ENCODE measurements at regions not wholly inside any gene's neighbourhood (a gene's known extent, or its start where the extent isn't known, plus 50 kb on each side); places are given as distances from the start of the nearest gene placed in this dataset.
"Not testable (repeated sequence)": the region's sequence is repeated elsewhere in the genome, so short reads cannot be mapped to it uniquely, and the experiment has no call there.

- TF ChIP-seq ZNF532 (CRISPR knock-in tag; IDR thresholded peaks at IDR 0.05; ENCODE audit: borderline replicate concordance): no peak
- TF ChIP-seq NFE2L1 (CRISPR knock-in tag; IDR thresholded peaks at IDR 0.05): no peak
Observed at GRCh38 chr4:147246096-147246495, 234.8 kb upstream of the EDNRA start (continued).

GRCh38 chr4:147246528-147246927 is 234.4 kb upstream of the EDNRA start:
- H3K27ac Mint-ChIP-seq; H3K27me3 Mint-ChIP-seq (ENCODE audit: low read depth); H3K36me3 Mint-ChIP-seq; DNase-seq (ENCODE audit: low spot score); H3K4me1 Mint-ChIP-seq; CTCF ChIA-PET; H3K4me3 Mint-ChIP-seq; ATAC-seq: not testable (repeated sequence)
- POLR2A ChIA-PET: interaction anchor here (0.6 kb wide), 1 partner anchor 638 kb away, joined by 3 read pairs; no protein-coding TSS in a partner anchor
- H3K9me3 Mint-ChIP-seq: peaks cover 11% of the 10 kb centered on the region

GRCh38 chr4:147247579-147247978 is 233.3 kb upstream of the EDNRA start:
- Mint-ChIP-seq H3K36me3 (no peaks in the 10 kb centered on the region), H3K4me1 (peaks cover 6% of the 10 kb centered on the region), H3K4me3 (no peak overlapping the region), H3K27me3 (ENCODE audit: low read depth) (no peaks in the 10 kb centered on the region), H3K9me3 (peaks cover 17% of the 10 kb centered on the region), H3K27ac (no peak overlapping the region)
- DNase-seq (ENCODE audit: low spot score) (no peak), ATAC-seq (no peak)
- ChIA-PET CTCF (no interaction called here), POLR2A (no interaction called here)
- TF ChIP-seq ATF6 (CRISPR knock-in tag; IDR thresholded peaks at IDR 0.05) (no peak), MAX (CRISPR knock-in tag; IDR thresholded peaks at IDR 0.05) (no peak), ZNF512 (CRISPR knock-in tag; IDR thresholded peaks at IDR 0.05; ENCODE audit: borderline replicate concordance) (no peak), NR1H2 (CRISPR knock-in tag; IDR thresholded peaks at IDR 0.05) (no peak), TEAD1 (CRISPR knock-in tag; IDR thresholded peaks at IDR 0.05) (no peak), FOXJ3 (CRISPR knock-in tag; IDR thresholded peaks at IDR 0.05; ENCODE audit: borderline replicate concordance) (no peak), SP1 (CRISPR knock-in tag; conservative IDR thresholded peaks at IDR 0.05) (no peak), AFF4 (CRISPR knock-in tag; IDR thresholded peaks at IDR 0.05; ENCODE audit: borderline replicate concordance) (no peak), NFE2L1 (CRISPR knock-in tag; IDR thresholded peaks at IDR 0.05) (no peak), ZNF281 (CRISPR knock-in tag; IDR thresholded peaks at IDR 0.05) (no peak), PREB (CRISPR knock-in tag; IDR thresholded peaks at IDR 0.05; ENCODE audit: borderline replicate concordance) (no peak), E2F5 (CRISPR knock-in tag; IDR thresholded peaks at IDR 0.05) (no peak), IRF1 (CRISPR knock-in tag; IDR thresholded peaks at IDR 0.05) (no peak)

Measured in WTC11 (cell line).